Caco-2 (cell line): ENCODE measurements at regions not wholly inside any gene's neighbourhood (a gene's known extent, or its start where the extent isn't known, plus 50 kb on each side); places are given as distances from the start of the nearest gene placed in this dataset.

Source experiments
- BruUV-seq: library from RNA; stranded (reverse); fragments of 400-500 nt; replicated peaks from 2 replicates; lab custom pipeline; 2021; lab: Mats Ljungman, UMichigan
- CTCF ChIA-PET: fragments of 300-600 bp; sonication (Branson Sonifier 250); formaldehyde crosslinking; loops from one replicate; lab custom pipeline; 2022; ENCODE audit warnings: antibody characterized with exemption; lab: Charles Lee
- POLR2A ChIA-PET: fragments of 300-600 bp; sonication (Branson Sonifier 250); formaldehyde crosslinking; loops from one replicate; lab custom pipeline; 2022; ENCODE audit warnings: antibody characterized with exemption; lab: Charles Lee
- DNase-seq, 2 experiments: peaks; one replicate each; pipeline versions ENCODE4 v3.0.0 to v3.0.0-alpha.2; 2020 to 2022
- H3K27me3 ChIP-seq: replicated peaks from 2 replicates; pipeline ENCODE4 v1.6.0; 2011; ENCODE audit warnings: low read length; ENCODE audit not compliant: control insufficient read depth, insufficient read depth
- H3K36me3 ChIP-seq: 2 replicates; pipeline ENCODE4 v1.5.1; 2011; ENCODE audit warnings: low read length; ENCODE audit not compliant: control insufficient read depth, insufficient read depth
- H3K4me1 ChIP-seq: fragments of 250-450 bp; sonication (Bioruptor Pico); 2 replicates; pipeline ENCODE4 v1.5.1; 2020; ENCODE audit warnings: mild to moderate bottlenecking
- H3K4me3 ChIP-seq: 2 replicates; pipeline ENCODE4 v1.5.1; 2011; ENCODE audit warnings: low read depth, mild to moderate bottlenecking, control low read depth, low read length
- H3K9me3 ChIP-seq: fragments of 250-450 bp; sonication (Bioruptor Pico); 2 replicates; pipeline ENCODE4 v1.5.1; 2020; ENCODE audit warnings: mild to moderate bottlenecking, moderate library complexity
- H3K27ac Mint-ChIP-seq: one replicate; pipeline ENCODE4 v1.8.0; 2022; ENCODE audit warnings: mixed read lengths; ENCODE audit not compliant: unreplicated experiment
- H3K27me3 Mint-ChIP-seq: one replicate; pipeline ENCODE4 v1.8.0; 2022; ENCODE audit warnings: mixed read lengths; ENCODE audit not compliant: insufficient read depth, unreplicated experiment
- H3K36me3 Mint-ChIP-seq: one replicate; pipeline ENCODE4 v1.8.0; 2022; ENCODE audit warnings: mild to moderate bottlenecking, mixed read lengths; ENCODE audit not compliant: insufficient read depth, unreplicated experiment
- H3K4me1 Mint-ChIP-seq: one replicate; pipeline ENCODE4 v1.8.0; 2022; ENCODE audit warnings: low read depth, mixed read lengths; ENCODE audit not compliant: unreplicated experiment
- H3K4me3 Mint-ChIP-seq: one replicate; pipeline ENCODE4 v1.8.0; 2022; ENCODE audit warnings: mild to moderate bottlenecking, moderate library complexity, mixed read lengths; ENCODE audit not compliant: unreplicated experiment
- H3K9me3 Mint-ChIP-seq: one replicate; pipeline ENCODE4 v1.8.0; 2022; ENCODE audit warnings: mixed read lengths; ENCODE audit not compliant: unreplicated experiment
- intact Hi-C: fragments of 100-400 bp; cut with micrococcal nuclease; formaldehyde crosslinking; loops from one replicate; pipeline ENCODE4 v1.10.0; 2022; ENCODE audit not compliant: unreplicated experiment
- TF ChIP-seq, protein P1 (sequence below), 2 experiments: fragments of 200-600 bp in 1 of 2; IDR thresholded peaks; 1 replicate in 1 of 2; 2 replicates in 1 of 2; pipeline versions ENCODE4 v1.5.1 to v1.8.0; 2011 to 2022; ENCODE audit warnings: antibody characterized with exemption in 1 of 2, control low read depth in 1 of 2, inconsistent platforms in 1 of 2, low read depth in 1 of 2, low read length in 1 of 2, mild to moderate bottlenecking in 1 of 2, moderate library complexity in 1 of 2; ENCODE audit not compliant: insufficient read depth in 1 of 2, severe bottlenecking in 1 of 2, unreplicated experiment in 1 of 2

GRCh38 chr13:61084988-61085387, 330.7 kb downstream of the PCDH20 start:
- no TSS peak for BruUV-seq
- no peak overlapping the region for H3K4me3 Mint-ChIP-seq
- no peaks in the 10 kb centered on the region for H3K4me1 ChIP-seq
- H3K9me3 ChIP-seq = no peaks in the 10 kb centered on the region
- no peak for DNase-seq
- CTCF ChIA-PET = no interaction called here
- H3K36me3 ChIP-seq = no peaks in the 10 kb centered on the region
- no peaks in the 10 kb centered on the region for H3K36me3 Mint-ChIP-seq
- H3K9me3 Mint-ChIP-seq = no peaks in the 10 kb centered on the region
- no peak overlapping the region for H3K4me3 ChIP-seq
- POLR2A ChIA-PET = no interaction called here
- intact Hi-C loops = no loop called here
- no peaks in the 10 kb centered on the region for H3K4me1 Mint-ChIP-seq
- H3K27me3 Mint-ChIP-seq = peaks cover 7% of the 10 kb centered on the region
- TF ChIP-seq, protein P1, sequence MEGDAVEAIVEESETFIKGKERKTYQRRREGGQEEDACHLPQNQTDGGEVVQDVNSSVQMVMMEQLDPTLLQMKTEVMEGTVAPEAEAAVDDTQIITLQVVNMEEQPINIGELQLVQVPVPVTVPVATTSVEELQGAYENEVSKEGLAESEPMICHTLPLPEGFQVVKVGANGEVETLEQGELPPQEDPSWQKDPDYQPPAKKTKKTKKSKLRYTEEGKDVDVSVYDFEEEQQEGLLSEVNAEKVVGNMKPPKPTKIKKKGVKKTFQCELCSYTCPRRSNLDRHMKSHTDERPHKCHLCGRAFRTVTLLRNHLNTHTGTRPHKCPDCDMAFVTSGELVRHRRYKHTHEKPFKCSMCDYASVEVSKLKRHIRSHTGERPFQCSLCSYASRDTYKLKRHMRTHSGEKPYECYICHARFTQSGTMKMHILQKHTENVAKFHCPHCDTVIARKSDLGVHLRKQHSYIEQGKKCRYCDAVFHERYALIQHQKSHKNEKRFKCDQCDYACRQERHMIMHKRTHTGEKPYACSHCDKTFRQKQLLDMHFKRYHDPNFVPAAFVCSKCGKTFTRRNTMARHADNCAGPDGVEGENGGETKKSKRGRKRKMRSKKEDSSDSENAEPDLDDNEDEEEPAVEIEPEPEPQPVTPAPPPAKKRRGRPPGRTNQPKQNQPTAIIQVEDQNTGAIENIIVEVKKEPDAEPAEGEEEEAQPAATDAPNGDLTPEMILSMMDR (IDR thresholded peaks at IDR 0.05; ENCODE audit: insufficient read depth in 1 of 2, low read depth in 1 of 2, low read length in 1 of 2, severe bottlenecking in 1 of 2, unreplicated experiment in 1 of 2) = no peak
- H3K27ac Mint-ChIP-seq = no peak overlapping the region
- no peaks in the 10 kb centered on the region; the same call in 1 of the 2 replicates for H3K27me3 ChIP-seq

- intact Hi-C loops = no loop called here
- ChIA-PET CTCF (no interaction called here), POLR2A (no interaction called here)
- Histone ChIP-seq H3K27me3 (no peaks in the 10 kb centered on the region), H3K36me3 (no peaks in the 10 kb centered on the region), H3K4me1 (no peaks in the 10 kb centered on the region), H3K4me3 (no peak overlapping the region), H3K9me3 (no peaks in the 10 kb centered on the region)
- no peaks in the 10 kb centered on the region for H3K9me3 Mint-ChIP-seq
- TF ChIP-seq, protein P1 (IDR thresholded peaks at IDR 0.05; ENCODE audit: insufficient read depth in 1 of 2, low read depth in 1 of 2, low read length in 1 of 2, severe bottlenecking in 1 of 2, unreplicated experiment in 1 of 2) = no peak
- H3K4me1 Mint-ChIP-seq = no peaks in the 10 kb centered on the region
- H3K36me3 Mint-ChIP-seq = no peaks in the 10 kb centered on the region
- no peak for DNase-seq
- no TSS peak for BruUV-seq
- no peak overlapping the region for H3K4me3 Mint-ChIP-seq
- H3K27me3 Mint-ChIP-seq = peaks cover 9% of the 10 kb centered on the region
- no peak overlapping the region for H3K27ac Mint-ChIP-seq
These were observed 336.5 kb downstream of the PCDH20 start for GRCh38 chr13:61078976-61079770.

GRCh38 chr13:61052175-61052574, 363.5 kb downstream of the PCDH20 start:
- no peak for DNase-seq
- POLR2A ChIA-PET = no interaction called here
- Mint-ChIP-seq H3K9me3 (no peaks in the 10 kb centered on the region), H3K36me3 (no peaks in the 10 kb centered on the region), H3K4me3 (no peak overlapping the region), H3K27me3 (no peaks in the 10 kb centered on the region), H3K4me1 (no peaks in the 10 kb centered on the region), H3K27ac (no peak overlapping the region)
- BruUV-seq = no TSS peak
- Histone ChIP-seq H3K9me3 (no peaks in the 10 kb centered on the region), H3K27me3 (no peaks in the 10 kb centered on the region), H3K36me3 (no peaks in the 10 kb centered on the region), H3K4me3 (no peak overlapping the region), H3K4me1 (peaks cover 3% of the 10 kb centered on the region)
- TF ChIP-seq, protein P1 (IDR thresholded peaks at IDR 0.05; ENCODE audit: insufficient read depth in 1 of 2, low read depth in 1 of 2, low read length in 1 of 2, severe bottlenecking in 1 of 2, unreplicated experiment in 1 of 2) = no peak
- intact Hi-C loops = no loop called here
- CTCF ChIA-PET = no interaction called here
